Erythroblast (primary cell): ENCODE measurements at regions not wholly inside any gene's neighbourhood (a gene's known extent, or its start where the extent isn't known, plus 50 kb on each side); places are given as distances from the start of the nearest gene placed in this dataset.

Source experiments
- DNase-seq, 2 experiments: peaks; one replicate each; lab custom pipeline; 2025; lab: John Stamatoyannopoulos, UW
- GATA1 ChIP-seq: IDR thresholded peaks from 2 replicates; pipeline ENCODE4 v1.6.1; 2011; ENCODE audit warnings: low read depth, mild to moderate bottlenecking, control low read depth, low read length, moderate library complexity
- POLR2A ChIP-seq: IDR thresholded peaks from 2 replicates; pipeline ENCODE4 v1.6.1; 2011; ENCODE audit warnings: mild to moderate bottlenecking, low read length

GRCh38 chr6:94446120-94446519 is 1026.8 kb upstream of the EPHA7 start:
- DNase-seq = no peak
- TF ChIP-seq POLR2A (no peak), GATA1 (no peak)

GRCh38 chr6:94443701-94444100 is 1024.3 kb upstream of the EPHA7 start:
- TF ChIP-seq POLR2A (no peak), GATA1 (no peak)

GRCh38 chr6:94424692-94425091 is 1005.3 kb upstream of the EPHA7 start:
- TF ChIP-seq POLR2A = no peak
- no peak for TF ChIP-seq GATA1
- DNase-seq = no peak

More at GRCh38 chr6:94443701-94444100, 1024.3 kb upstream of the EPHA7 start:
- no peak for DNase-seq

- TF ChIP-seq GATA1 (no peak), POLR2A (no peak)
- no peak for DNase-seq
These were observed 998.0 kb upstream of the EPHA7 start for GRCh38 chr6:94417363-94417762.

GRCh38 chr6:94414041-94414440 is 994.7 kb upstream of the EPHA7 start:
- DNase-seq = no peak
- TF ChIP-seq POLR2A (no peak), GATA1 (no peak)

GRCh38 chr6:94401311-94401710 is 982.0 kb upstream of the EPHA7 start:
- no peak for TF ChIP-seq GATA1
- no peak for TF ChIP-seq POLR2A
- no peak for DNase-seq

GRCh38 chr6:94394822-94395221 is 975.5 kb upstream of the EPHA7 start:
- TF ChIP-seq GATA1 (no peak), POLR2A (no peak)
- DNase-seq = no peak

GRCh38 chr6:94389218-94389617 is 969.9 kb upstream of the EPHA7 start:
- TF ChIP-seq POLR2A (no peak), GATA1 (no peak)
- no peak for DNase-seq

- TF ChIP-seq POLR2A (no peak), GATA1 (no peak)
- DNase-seq = no peak
These were observed 958.5 kb upstream of the EPHA7 start for GRCh38 chr6:94377835-94378234.

- no peak for DNase-seq
- TF ChIP-seq POLR2A = no peak
- no peak for TF ChIP-seq GATA1
These were observed 957.5 kb upstream of the EPHA7 start for GRCh38 chr6:94376876-94377275.

- no peak for TF ChIP-seq POLR2A
- no peak for DNase-seq
These were observed 952.9 kb upstream of the EPHA7 start for GRCh38 chr6:94372229-94372628.

GRCh38 chr6:94367316-94367715 is 948.0 kb upstream of the EPHA7 start:
- TF ChIP-seq GATA1 (no peak), POLR2A (no peak)

GRCh38 chr6:94362061-94362864 is 942.9 kb upstream of the EPHA7 start:
- TF ChIP-seq GATA1 (no peak), POLR2A (no peak)

More at GRCh38 chr6:94367316-94367715, 948.0 kb upstream of the EPHA7 start:
- DNase-seq = no peak

GRCh38 chr6:94361304-94362060 is 942.1 kb upstream of the EPHA7 start:
- DNase-seq = no peak
- TF ChIP-seq POLR2A (no peak), GATA1 (no peak)

More at GRCh38 chr6:94362061-94362864, 942.9 kb upstream of the EPHA7 start:
- DNase-seq = no peak

- TF ChIP-seq GATA1 = no peak
- no peak for TF ChIP-seq POLR2A
- DNase-seq = no peak
These were observed 938.1 kb upstream of the EPHA7 start for GRCh38 chr6:94357381-94357980.
